ENCODE measurements at regions not wholly inside any gene's neighbourhood (a gene's known extent, or its start where the extent isn't known, plus 50 kb on each side); places are given as distances from the start of the nearest gene placed in this dataset.

DNA sequence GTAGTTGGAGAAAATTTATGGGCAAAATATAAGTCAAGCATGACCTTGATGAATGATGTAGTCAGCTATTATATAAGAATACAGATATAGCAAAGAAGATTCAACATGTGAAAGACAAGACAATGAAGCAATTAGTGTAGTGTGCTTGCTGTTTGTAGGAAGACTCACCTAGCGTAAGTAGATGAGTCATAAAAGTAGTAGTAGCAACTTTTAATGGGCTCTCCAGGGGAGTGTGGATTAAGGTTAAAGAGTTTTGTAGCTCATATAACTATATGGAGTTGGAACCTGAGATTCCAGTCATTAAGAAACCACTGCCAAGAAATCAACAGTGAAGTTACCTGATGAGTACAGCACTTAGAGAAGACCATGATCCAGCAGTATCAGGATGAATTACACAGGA lies 444.7 kb upstream of the CNTN3 start:
- 61 to 72% methylated on average over 1 of the region's 1 CpG for WGBS, 2 donors
- no peak for DNase-seq (ENCODE audit: low spot score in 2 of 2)
- no peak overlapping the region for H3K4me3 ChIP-seq (ENCODE audit: low read depth, poor library complexity, severe bottlenecking)
- TF ChIP-seq, protein P1, sequence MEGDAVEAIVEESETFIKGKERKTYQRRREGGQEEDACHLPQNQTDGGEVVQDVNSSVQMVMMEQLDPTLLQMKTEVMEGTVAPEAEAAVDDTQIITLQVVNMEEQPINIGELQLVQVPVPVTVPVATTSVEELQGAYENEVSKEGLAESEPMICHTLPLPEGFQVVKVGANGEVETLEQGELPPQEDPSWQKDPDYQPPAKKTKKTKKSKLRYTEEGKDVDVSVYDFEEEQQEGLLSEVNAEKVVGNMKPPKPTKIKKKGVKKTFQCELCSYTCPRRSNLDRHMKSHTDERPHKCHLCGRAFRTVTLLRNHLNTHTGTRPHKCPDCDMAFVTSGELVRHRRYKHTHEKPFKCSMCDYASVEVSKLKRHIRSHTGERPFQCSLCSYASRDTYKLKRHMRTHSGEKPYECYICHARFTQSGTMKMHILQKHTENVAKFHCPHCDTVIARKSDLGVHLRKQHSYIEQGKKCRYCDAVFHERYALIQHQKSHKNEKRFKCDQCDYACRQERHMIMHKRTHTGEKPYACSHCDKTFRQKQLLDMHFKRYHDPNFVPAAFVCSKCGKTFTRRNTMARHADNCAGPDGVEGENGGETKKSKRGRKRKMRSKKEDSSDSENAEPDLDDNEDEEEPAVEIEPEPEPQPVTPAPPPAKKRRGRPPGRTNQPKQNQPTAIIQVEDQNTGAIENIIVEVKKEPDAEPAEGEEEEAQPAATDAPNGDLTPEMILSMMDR (IDR thresholded peaks at IDR 0.05), result no peak
- no peak for TF ChIP-seq POLR2A (IDR thresholded peaks at IDR 0.05)
- intact Hi-C loops (cut with DNase I; ENCODE audit: low total_unique reads), result no loop called here

DNA sequence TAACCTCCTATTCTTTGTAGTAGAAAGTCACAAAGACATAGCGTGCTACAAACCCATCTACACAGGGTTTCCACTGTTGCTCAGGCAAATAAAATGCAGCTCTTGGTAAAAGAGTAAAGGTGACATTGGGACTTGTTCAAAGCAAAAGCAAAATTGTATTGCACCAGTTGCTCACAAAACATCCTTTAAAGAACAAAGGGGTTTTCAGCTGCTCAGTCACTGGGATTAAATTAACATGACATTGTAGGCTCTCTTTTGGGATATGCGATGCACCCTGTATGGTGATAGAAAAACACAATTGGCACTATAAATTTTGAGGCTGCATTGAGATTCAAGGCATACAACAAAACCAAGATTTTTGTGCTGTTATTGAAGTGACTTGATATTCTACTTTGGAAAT lies 447.3 kb upstream of the CNTN3 start:
- intact Hi-C loops (cut with DNase I; ENCODE audit: low total_unique reads), result no loop called here
- whole genome bisulfite sequencing, 2 donors, result 90 to 95% methylated on average over 2 of the region's 2 CpGs
- no peak for DNase-seq (ENCODE audit: low spot score in 2 of 2)
- TF ChIP-seq, protein P1 (IDR thresholded peaks at IDR 0.05), result no peak
- TF ChIP-seq POLR2A (IDR thresholded peaks at IDR 0.05), result no peak
- no peak overlapping the region for H3K4me3 ChIP-seq (ENCODE audit: low read depth, poor library complexity, severe bottlenecking)

DNA sequence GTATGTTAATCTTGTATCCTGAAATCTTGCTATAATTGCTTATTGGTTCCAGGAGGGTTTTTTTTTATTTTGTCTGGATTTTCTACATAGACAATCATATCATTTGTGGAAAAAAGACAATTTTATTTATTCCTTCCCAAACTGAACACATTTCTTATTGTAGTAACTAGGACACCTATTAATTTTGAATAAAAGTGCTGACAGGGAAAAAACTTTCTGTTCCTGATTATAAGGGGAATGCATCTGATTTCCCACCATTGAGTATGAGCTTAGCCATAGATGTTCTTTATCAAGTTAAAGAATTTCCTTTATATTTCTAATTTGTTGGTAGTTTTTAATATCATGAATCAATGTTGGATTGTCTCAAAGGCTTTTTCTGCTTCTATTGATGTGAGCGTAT lies 460.7 kb upstream of the CNTN3 start:
- 91 to 93% methylated on average over 1 of the region's 1 CpG for WGBS, 2 donors
- intact Hi-C loops (cut with DNase I; ENCODE audit: low total_unique reads), result no loop called here
- no peak for DNase-seq (ENCODE audit: low spot score in 2 of 2)
- H3K4me3 ChIP-seq (ENCODE audit: low read depth, poor library complexity, severe bottlenecking), result no peak overlapping the region
- no peak for TF ChIP-seq POLR2A (IDR thresholded peaks at IDR 0.05)
- TF ChIP-seq, protein P1 (IDR thresholded peaks at IDR 0.05), result no peak

DNA sequence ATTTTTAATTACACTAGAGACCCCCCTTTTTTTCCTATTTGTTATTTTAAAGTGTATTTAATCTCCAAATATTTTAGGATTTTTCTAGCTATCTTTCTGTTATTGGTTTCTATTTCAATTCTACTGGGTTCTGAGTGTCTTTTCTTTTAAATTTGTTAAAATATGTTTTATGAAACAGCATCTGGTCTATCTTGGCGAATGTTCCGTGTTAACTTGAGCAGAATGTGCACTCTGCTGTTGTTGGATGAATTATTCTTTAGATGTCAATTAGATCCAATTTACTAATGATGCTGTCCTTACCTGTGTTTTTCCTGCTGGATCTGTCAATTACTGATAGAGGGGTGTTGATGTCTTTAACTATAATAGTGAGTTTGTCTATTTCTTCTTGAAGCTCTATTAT lies 462.0 kb upstream of the CNTN3 start:
- intact Hi-C loops (cut with DNase I; ENCODE audit: low total_unique reads), result no loop called here
- H3K4me3 ChIP-seq (ENCODE audit: low read depth, poor library complexity, severe bottlenecking), result no peak overlapping the region
- no peak for DNase-seq (ENCODE audit: low spot score in 2 of 2)
- TF ChIP-seq POLR2A (IDR thresholded peaks at IDR 0.05), result no peak
- TF ChIP-seq, protein P1 (IDR thresholded peaks at IDR 0.05), result no peak
- WGBS, 2 donors, result 79 to 82% methylated on average over 2 of the region's 2 CpGs

DNA sequence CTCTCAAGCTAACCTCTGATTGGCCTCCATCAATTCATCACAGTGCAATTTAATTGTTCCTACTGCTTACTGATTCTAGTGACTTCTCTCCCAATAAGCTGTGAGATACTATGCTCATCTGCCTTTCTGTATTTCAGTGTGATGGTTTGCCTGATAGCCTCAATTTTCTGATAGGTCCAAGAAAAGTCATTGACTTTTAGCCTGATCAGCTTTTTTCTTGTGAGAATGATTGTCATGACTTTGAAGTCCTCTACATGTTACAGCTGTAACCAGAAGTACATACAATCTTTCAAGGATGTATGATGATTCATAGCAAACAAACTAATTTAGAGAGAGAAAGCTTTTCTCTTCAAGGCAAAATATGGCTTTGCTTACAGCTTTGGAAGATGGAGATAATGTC lies 463.8 kb upstream of the CNTN3 start:
- no peak for TF ChIP-seq POLR2A (IDR thresholded peaks at IDR 0.05)
- TF ChIP-seq, protein P1 (IDR thresholded peaks at IDR 0.05), result no peak
- no peak overlapping the region for H3K4me3 ChIP-seq (ENCODE audit: low read depth, poor library complexity, severe bottlenecking)
- intact Hi-C loops (cut with DNase I; ENCODE audit: low total_unique reads), result no loop called here
- DNase-seq (ENCODE audit: low spot score in 2 of 2), result no peak

DNA sequence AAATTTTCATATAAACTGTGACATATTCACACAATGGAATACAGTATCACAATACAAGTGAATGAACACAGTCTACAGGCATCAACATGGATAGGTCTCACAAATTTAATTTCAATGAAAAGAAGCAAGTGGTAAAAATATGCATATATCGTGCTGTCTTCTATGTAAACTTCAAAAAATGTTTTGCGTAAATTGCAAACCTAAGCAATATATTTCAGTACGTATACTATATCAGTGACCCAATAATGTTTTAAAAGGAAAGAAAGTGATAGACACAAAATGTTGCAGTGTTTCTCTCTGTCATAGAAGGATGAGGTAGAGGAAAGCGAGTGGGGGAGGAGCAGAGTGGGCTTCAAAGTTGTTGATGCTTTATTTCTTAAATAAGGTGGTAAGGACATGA lies 468.4 kb upstream of the CNTN3 start:
- TF ChIP-seq POLR2A (IDR thresholded peaks at IDR 0.05), result no peak
- TF ChIP-seq, protein P1 (IDR thresholded peaks at IDR 0.05), result no peak
- 90 to 91% methylated on average over 4 of the region's 4 CpGs for WGBS, 2 donors
- DNase-seq (ENCODE audit: low spot score in 2 of 2), result no peak
- no peak overlapping the region for H3K4me3 ChIP-seq (ENCODE audit: low read depth, poor library complexity, severe bottlenecking)
- intact Hi-C loops (cut with DNase I; ENCODE audit: low total_unique reads), result no loop called here
